GM21447 (cell line): ENCODE measurements at regions not wholly inside any gene's neighbourhood (a gene's known extent, or its start where the extent isn't known, plus 50 kb on each side); places are given as distances from the start of the nearest gene placed in this dataset.
"Not testable (repeated sequence)": the region's sequence is repeated elsewhere in the genome, so short reads cannot be mapped to it uniquely, and the experiment has no call there.

Experiments used
- ATAC-seq: cut with Tn5 transposase; IDR thresholded peaks from one replicate; pipeline ENCODE4 v1.9.1; 2021; ENCODE audit not compliant: unreplicated experiment

GRCh38 chr1:219039017-219039681, 134.5 kb upstream of the LYPLAL1 start:
- no peak for ATAC-seq

GRCh38 chr1:219039682-219040154, 134.0 kb upstream of the LYPLAL1 start:
- no peak for ATAC-seq

- no peak for ATAC-seq
Measured at GRCh38 chr1:219040291-219040690, 133.4 kb upstream of the LYPLAL1 start.

GRCh38 chr1:219041141-219041540, 132.5 kb upstream of the LYPLAL1 start:
- no peak for ATAC-seq

- no peak for ATAC-seq
Measured at GRCh38 chr1:219041818-219042217, 131.9 kb upstream of the LYPLAL1 start.

GRCh38 chr1:219042769-219043168, 130.9 kb upstream of the LYPLAL1 start:
- ATAC-seq, result no peak

GRCh38 chr1:219045246-219045645, 128.4 kb upstream of the LYPLAL1 start:
- no peak for ATAC-seq

GRCh38 chr1:219049501-219049900, 124.2 kb upstream of the LYPLAL1 start:
- no peak for ATAC-seq

- no peak for ATAC-seq
Measured at GRCh38 chr1:219050086-219050821, 123.4 kb upstream of the LYPLAL1 start.

- ATAC-seq, result no peak
Measured at GRCh38 chr1:219050822-219051125, 122.9 kb upstream of the LYPLAL1 start.

GRCh38 chr1:219051547-219051946, 122.1 kb upstream of the LYPLAL1 start:
- ATAC-seq, result no peak

- no peak for ATAC-seq
Measured at GRCh38 chr1:219058891-219059820, 114.5 kb upstream of the LYPLAL1 start.

- no peak for ATAC-seq
Measured at GRCh38 chr1:219060798-219061197, 112.9 kb upstream of the LYPLAL1 start.

GRCh38 chr1:219062161-219062560, 111.5 kb upstream of the LYPLAL1 start:
- no peak for ATAC-seq

GRCh38 chr1:219066098-219066497, 107.6 kb upstream of the LYPLAL1 start:
- ATAC-seq, result no peak

- no peak for ATAC-seq
Measured at GRCh38 chr1:219066631-219067349, 106.9 kb upstream of the LYPLAL1 start.

- no peak for ATAC-seq
Measured at GRCh38 chr1:219067350-219067712, 106.3 kb upstream of the LYPLAL1 start.

GRCh38 chr1:219070395-219070794, 103.3 kb upstream of the LYPLAL1 start:
- not testable (repeated sequence) for ATAC-seq

GRCh38 chr1:219071209-219071608, 102.5 kb upstream of the LYPLAL1 start:
- no peak for ATAC-seq

GRCh38 chr1:219072329-219072728, 101.3 kb upstream of the LYPLAL1 start:
- no peak for ATAC-seq
